Tibial artery (tissue), 4 donors: ENCODE measurements at regions not wholly inside any gene's neighbourhood (a gene's known extent, or its start where the extent isn't known, plus 50 kb on each side); places are given as distances from the start of the nearest gene placed in this dataset.
"Not testable (repeated sequence)": the region's sequence is repeated elsewhere in the genome, so short reads cannot be mapped to it uniquely, and the experiment has no call there.

Experiments
- DNase-seq, 2 donors: peaks; one replicate each; pipeline ENCODE4 v3.0.0-alpha.2; 2019
- H3K27ac ChIP-seq, 2 donors: fragments of 200-600 bp; sonication (generic) in 1 of 2; 1 replicate in 1 of 2; 2 replicates in 1 of 2; pipeline ENCODE4 v1.5.1; 2018 to 2019; ENCODE audit warnings: mild to moderate bottlenecking in 1 of 2
- H3K27me3 ChIP-seq, 2 donors: fragments of 200-600 bp; sonication (generic) in 1 of 2; one replicate each; pipeline versions ENCODE4 v1.5.1 to v1.6.0; 2016 to 2019
- H3K36me3 ChIP-seq, 3 donors: fragments of 200-600 bp; sonication (generic) in 2 of 3; one replicate each; pipeline ENCODE4 v1.5.1; 2016 to 2019; ENCODE audit warnings: mild to moderate bottlenecking in 2 of 3
- H3K4me1 ChIP-seq, 4 donors: fragments of 200-600 bp; sonication (generic) in 2 of 4; 1 replicate in 3 of 4; 2 replicates in 1 of 4; pipeline ENCODE4 v1.5.1; 2016 to 2019
- H3K4me3 ChIP-seq, 2 donors: fragments of 200-600 bp; sonication (generic) in 1 of 2; 1 replicate in 1 of 2; 2 replicates in 1 of 2; pipeline ENCODE4 v1.5.1; 2018 to 2019; ENCODE audit warnings: mild to moderate bottlenecking in 2 of 2
- H3K9me3 ChIP-seq, 3 donors: fragments of 200-600 bp; sonication (generic) in 1 of 3; one replicate each; pipeline ENCODE4 v1.5.1; 2016 to 2019
- CTCF ChIP-seq, 2 experiments: fragments of 200-600 bp in 1 of 2; fragments of 450-650 bp in 1 of 2; IDR thresholded peaks; one replicate each; pipeline ENCODE4 v1.5.1; 2017 to 2019; ENCODE audit warnings: antibody characterized with exemption in 2 of 2, mild to moderate bottlenecking in 1 of 2, moderate library complexity in 1 of 2
- intact Hi-C: fragments of 100-400 bp; cut with DNase I; formaldehyde crosslinking; loops from one replicate; pipeline ENCODE4 v1.15.0; 2023; ENCODE audit warnings: low total_unique reads

GRCh38 chr15:92796161-92796611 lies 103.9 kb upstream of the CHD2 start:
- TF ChIP-seq CTCF (IDR thresholded peaks at IDR 0.05) = no peak
- Histone ChIP-seq H3K36me3 (no peaks in the 10 kb centered on the region), H3K4me3 (no peak overlapping the region), H3K4me1 (peaks cover 0 to 14% (median 5%) of the 10 kb centered on the region in 4 donors), H3K9me3 (no peaks in the 10 kb centered on the region), H3K27me3 (no peaks in the 10 kb centered on the region), H3K27ac (no peak overlapping the region)
- no peak for DNase-seq
- intact Hi-C loops = loop anchor here (5.0 to 10.0 kb wide), 3 partner anchors 121 to 229 kb away; no protein-coding TSS in a partner anchor

- Histone ChIP-seq H3K27ac (peak overlapping the region; percentile 52 to 63), H3K27me3 (no peaks in the 10 kb centered on the region), H3K4me1 (peaks cover 3 to 26% (median 17%) of the 10 kb centered on the region in 4 donors), H3K9me3 (no peaks in the 10 kb centered on the region), H3K4me3 (no peak overlapping the region), H3K36me3 (no peaks in the 10 kb centered on the region)
- peak; percentile 68 to 81 for TF ChIP-seq CTCF (IDR thresholded peaks at IDR 0.05)
- DNase-seq = no peak
- intact Hi-C loops = loop anchor here (5.0 to 10.0 kb wide), 3 partner anchors 120 to 227 kb away; no protein-coding TSS in a partner anchor
Measured at GRCh38 chr15:92797168-92798052, 102.7 kb upstream of the CHD2 start.

- TF ChIP-seq CTCF (IDR thresholded peaks at IDR 0.05) = no peak
- peaks cover 11 to 52% (median 41%) of the 10 kb centered on the region in 4 donors for H3K4me1 ChIP-seq
- H3K27me3 ChIP-seq = no peaks in the 10 kb centered on the region
- H3K4me3 ChIP-seq = no peak overlapping the region
- H3K36me3 ChIP-seq = no peaks in the 10 kb centered on the region
- intact Hi-C loops = no loop called here
- H3K27ac ChIP-seq = peak overlapping the region; percentile 98 to 99
- no peak for DNase-seq
- no peaks in the 10 kb centered on the region for H3K9me3 ChIP-seq
Measured at GRCh38 chr15:92800013-92800412, 100.1 kb upstream of the CHD2 start.

DNA sequence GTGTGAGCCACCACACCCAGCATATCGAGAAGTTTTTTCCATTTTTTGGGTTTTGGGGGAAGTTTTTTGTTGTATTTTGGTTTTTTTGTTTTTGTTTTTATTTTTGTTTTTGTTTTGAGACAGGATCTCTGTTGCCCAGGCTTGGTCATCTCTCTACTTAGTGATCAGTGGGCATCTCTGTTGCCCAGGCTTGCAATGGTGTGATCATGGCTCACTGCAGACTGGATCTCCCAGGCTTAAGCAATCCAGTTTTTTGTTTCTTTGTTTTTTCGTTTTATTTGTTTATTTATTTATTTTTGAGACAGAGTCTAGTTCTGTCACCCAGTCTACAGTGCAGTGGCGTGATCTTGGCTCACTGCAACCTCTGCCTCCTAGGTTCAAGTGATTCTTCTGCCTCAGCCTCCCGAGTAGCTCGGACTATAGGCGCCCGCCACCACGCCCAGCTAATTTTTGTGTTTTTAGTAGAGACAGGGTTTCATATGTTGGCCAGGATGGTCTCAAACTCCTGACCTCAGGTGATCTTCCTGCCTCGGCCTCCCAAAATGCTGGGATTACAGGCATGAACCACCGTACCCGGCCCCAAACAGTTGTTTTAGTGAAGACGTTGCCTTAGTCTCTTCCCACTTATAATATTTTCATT lies 99.6 kb upstream of the CHD2 start:
- H3K9me3 ChIP-seq, H3K36me3 ChIP-seq, H3K4me3 ChIP-seq, DNase-seq, intact Hi-C loops, H3K27me3 ChIP-seq: not testable (repeated sequence)
- H3K4me1 ChIP-seq = peaks cover 11 to 57% (median 44%) of the 10 kb centered on the region in 4 donors
- H3K27ac ChIP-seq = peak overlapping the region; percentile 98 to 99

- H3K4me3 ChIP-seq, DNase-seq, H3K9me3 ChIP-seq, H3K36me3 ChIP-seq, intact Hi-C loops, H3K27me3 ChIP-seq: not testable (repeated sequence)
- Histone ChIP-seq H3K4me1 (peaks cover 11 to 59% (median 44%) of the 10 kb centered on the region in 4 donors), H3K27ac (peak overlapping the region; percentile 98 to 99)
Measured at GRCh38 chr15:92801056-92801773, 98.9 kb upstream of the CHD2 start.

DNA sequence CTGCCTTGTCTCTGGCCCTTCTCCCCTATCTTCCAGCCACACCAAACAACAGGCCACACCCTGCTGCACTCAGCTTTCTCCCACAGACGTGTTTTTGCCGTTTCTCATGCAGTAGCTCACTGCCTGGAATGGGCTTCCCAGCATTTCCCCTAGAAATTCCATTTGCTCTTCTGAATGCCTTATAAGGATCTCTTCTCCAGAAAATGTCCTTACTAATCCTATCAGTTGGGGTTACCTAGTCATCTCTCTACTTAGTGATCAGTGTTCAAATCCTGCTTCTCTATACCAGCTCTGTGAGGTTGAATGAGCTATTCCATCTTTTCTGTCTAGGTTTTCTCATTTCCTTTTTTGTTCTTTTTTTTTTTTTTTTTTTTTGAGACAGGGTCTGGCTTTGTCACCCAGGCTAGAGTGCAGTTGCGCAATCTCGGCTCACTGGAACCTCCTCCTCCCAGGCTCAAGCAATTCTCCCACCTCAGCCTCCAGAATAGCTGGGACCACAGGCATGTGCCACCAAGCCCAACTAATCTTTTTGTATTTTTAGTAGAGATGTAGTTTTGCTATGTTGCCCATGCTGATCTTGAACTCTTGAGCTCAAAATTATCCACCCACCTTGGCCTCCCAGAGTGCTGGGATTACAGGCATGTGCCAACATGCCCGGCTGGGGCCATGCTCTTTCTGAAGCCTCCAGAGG lies 98.2 kb upstream of the CHD2 start:
- Histone ChIP-seq H3K27me3 (no peaks in the 10 kb centered on the region), H3K36me3 (no peaks in the 10 kb centered on the region), H3K27ac (peak overlapping the region; percentile 98 to 99), H3K4me1 (peaks cover 11 to 65% (median 44%) of the 10 kb centered on the region in 4 donors), H3K4me3 (no peak overlapping the region), H3K9me3 (no peaks in the 10 kb centered on the region)
- TF ChIP-seq CTCF (IDR thresholded peaks at IDR 0.05) = no peak
- peak; percentile 86 to 87 for DNase-seq
- intact Hi-C loops = no loop called here
